Astrocyte (in vitro differentiated cells and primary cell): ENCODE measurements at regions not wholly inside any gene's neighbourhood (a gene's known extent, or its start where the extent isn't known, plus 50 kb on each side); places are given as distances from the start of the nearest gene placed in this dataset.

Experiments used
- DNase-seq: peaks from one replicate; pipeline ENCODE4 v3.0.0-alpha.2; 2010; ENCODE audit warnings: low read depth
- FAIRE-seq: peaks from 2 replicates; lab custom pipeline; 2011; peaks lifted over from hg19 to GRCh38; lab: Jason Lieb, UNC
- H2AFZ ChIP-seq: 2 replicates; pipeline ENCODE4 v1.6.0; 2012; ENCODE audit warnings: low read depth, low read length, inconsistent platforms
- H3K27ac ChIP-seq: 2 replicates; pipeline ENCODE4 v1.5.1; 2011; ENCODE audit warnings: low read depth, low read length, inconsistent platforms
- H3K27me3 ChIP-seq: 2 replicates; pipeline ENCODE4 v1.6.0; 2011; ENCODE audit warnings: low read length, inconsistent platforms; ENCODE audit not compliant: insufficient read depth
- H3K36me3 ChIP-seq: 2 replicates; pipeline ENCODE4 v1.5.1; 2011; ENCODE audit warnings: low read length, inconsistent platforms; ENCODE audit not compliant: insufficient read depth
- H3K4me1 ChIP-seq: 2 replicates; pipeline ENCODE4 v1.5.1; 2011; ENCODE audit warnings: low read length, inconsistent platforms; ENCODE audit not compliant: insufficient read depth
- H3K4me2 ChIP-seq: 2 replicates; pipeline ENCODE4 v1.6.0; 2012; ENCODE audit warnings: low read length, inconsistent platforms
- H3K4me3 ChIP-seq: 2 replicates; pipeline ENCODE4 v1.5.1; 2011; ENCODE audit warnings: low read depth, mild to moderate bottlenecking, low read length, inconsistent platforms; ENCODE audit not compliant: insufficient read depth
- H3K79me2 ChIP-seq: 2 replicates; pipeline ENCODE4 v1.6.0; 2012; ENCODE audit warnings: mild to moderate bottlenecking, low read length, inconsistent platforms; ENCODE audit not compliant: insufficient read depth
- H3K9ac ChIP-seq: 2 replicates; pipeline ENCODE4 v1.6.0; 2012; ENCODE audit warnings: mild to moderate bottlenecking, low read length, inconsistent platforms
- H3K9me3 ChIP-seq: 2 replicates; pipeline ENCODE4 v1.5.1; 2012; ENCODE audit warnings: low read depth, mild to moderate bottlenecking, low read length, inconsistent platforms; ENCODE audit not compliant: insufficient read depth
- H4K20me1 ChIP-seq: 2 replicates; pipeline ENCODE4 v1.6.0; 2012; ENCODE audit warnings: low read length, inconsistent platforms; ENCODE audit not compliant: insufficient read depth
- H3K27ac Mint-ChIP-seq: one replicate; pipeline ENCODE4 v1.8.0; 2021; ENCODE audit warnings: mild to moderate bottlenecking, mixed read lengths; ENCODE audit not compliant: unreplicated experiment
- H3K27me3 Mint-ChIP-seq: one replicate; pipeline ENCODE4 v1.8.0; 2021; ENCODE audit warnings: low read depth, mixed read lengths; ENCODE audit not compliant: unreplicated experiment
- H3K36me3 Mint-ChIP-seq: one replicate; pipeline ENCODE4 v1.8.0; 2021; ENCODE audit warnings: low read depth, mixed read lengths; ENCODE audit not compliant: unreplicated experiment
- H3K4me1 Mint-ChIP-seq: one replicate; pipeline ENCODE4 v1.8.0; 2021; ENCODE audit warnings: low read depth, mixed read lengths; ENCODE audit not compliant: unreplicated experiment
- H3K4me3 Mint-ChIP-seq: one replicate; pipeline ENCODE4 v1.8.0; 2021; ENCODE audit warnings: mild to moderate bottlenecking, moderate library complexity, mixed read lengths; ENCODE audit not compliant: unreplicated experiment
- H3K9me3 Mint-ChIP-seq: one replicate; pipeline ENCODE4 v1.8.0; 2021; ENCODE audit warnings: mild to moderate bottlenecking, mixed read lengths; ENCODE audit not compliant: unreplicated experiment
- CTCF ChIP-seq: IDR thresholded peaks from 2 replicates; pipeline ENCODE4 v1.5.1; 2011; ENCODE audit warnings: low read depth, mild to moderate bottlenecking, inconsistent platforms, low read length, moderate library complexity; ENCODE audit not compliant: insufficient read depth
- EZH2 ChIP-seq: IDR thresholded peaks from 2 replicates; pipeline ENCODE4 v1.6.1; 2012; ENCODE audit warnings: mild to moderate bottlenecking, low read length, inconsistent platforms; ENCODE audit not compliant: insufficient read depth

- H3K27ac Mint-ChIP-seq: no peak overlapping the region
- Histone ChIP-seq H3K9me3 (no peaks in the 10 kb centered on the region), H4K20me1 (no peaks in the 10 kb centered on the region), H3K4me3 (no peak overlapping the region), H3K4me2 (no peak overlapping the region), H3K4me1 (no peaks in the 10 kb centered on the region), H3K27me3 (no peaks in the 10 kb centered on the region), H2AFZ (no peak overlapping the region), H3K27ac (no peak overlapping the region), H3K79me2 (no peaks in the 10 kb centered on the region), H3K36me3 (no peaks in the 10 kb centered on the region), H3K9ac (no peak overlapping the region)
- no peak overlapping the region for H3K4me3 Mint-ChIP-seq
- H3K4me1 Mint-ChIP-seq: peaks cover 5% of the 10 kb centered on the region
- DNase-seq (no peak), FAIRE-seq (no peak)
- TF ChIP-seq CTCF (no peak), EZH2 (no peak)
- H3K9me3 Mint-ChIP-seq: no peaks in the 10 kb centered on the region
- no peaks in the 10 kb centered on the region for H3K36me3 Mint-ChIP-seq
- H3K27me3 Mint-ChIP-seq: no peaks in the 10 kb centered on the region
These were observed 134.6 kb upstream of the KBTBD8 start for GRCh38 chr3:66863205-66864111.

GRCh38 chr3:66884659-66885058, 113.4 kb upstream of the KBTBD8 start:
- Mint-ChIP-seq H3K36me3 (no peaks in the 10 kb centered on the region), H3K4me3 (no peak overlapping the region), H3K9me3 (no peaks in the 10 kb centered on the region), H3K27me3 (no peaks in the 10 kb centered on the region), H3K27ac (peak overlapping the region; percentile 98), H3K4me1 (peaks cover 15% of the 10 kb centered on the region)
- FAIRE-seq (no peak), DNase-seq (no peak)
- Histone ChIP-seq H4K20me1 (no peaks in the 10 kb centered on the region), H3K4me1 (no peaks in the 10 kb centered on the region), H3K36me3 (no peaks in the 10 kb centered on the region), H3K9ac (no peak overlapping the region), H3K27ac (no peak overlapping the region), H3K9me3 (no peaks in the 10 kb centered on the region), H3K4me3 (no peak overlapping the region), H3K79me2 (no peaks in the 10 kb centered on the region), H2AFZ (no peak overlapping the region), H3K27me3 (no peaks in the 10 kb centered on the region), H3K4me2 (no peak overlapping the region)
- no peak for TF ChIP-seq EZH2
- no peak for TF ChIP-seq CTCF
